ENCODE measurements at regions not wholly inside any gene's neighbourhood (a gene's known extent, or its start where the extent isn't known, plus 50 kb on each side); places are given as distances from the start of the nearest gene placed in this dataset.

DNA sequence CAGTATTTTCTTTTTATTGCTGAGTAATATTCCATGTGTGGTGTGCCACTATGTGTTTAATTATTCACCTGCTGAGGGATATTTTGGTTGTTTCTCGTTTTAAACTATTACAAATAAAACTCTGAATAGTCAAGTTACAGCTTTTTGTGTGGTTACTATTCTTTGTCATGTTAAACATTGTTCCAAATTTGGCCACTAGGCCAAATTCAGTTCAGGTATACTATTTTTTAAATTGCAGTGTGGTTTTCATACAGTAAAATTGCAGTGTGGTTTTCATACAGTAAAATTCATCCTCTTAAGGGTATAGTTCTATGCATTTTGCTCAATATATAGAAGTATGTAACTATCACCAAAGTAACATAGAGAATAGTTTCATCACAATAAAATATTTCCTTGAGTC lies 97.4 kb upstream of the FAM3C start:
- TF ChIP-seq, protein P1, sequence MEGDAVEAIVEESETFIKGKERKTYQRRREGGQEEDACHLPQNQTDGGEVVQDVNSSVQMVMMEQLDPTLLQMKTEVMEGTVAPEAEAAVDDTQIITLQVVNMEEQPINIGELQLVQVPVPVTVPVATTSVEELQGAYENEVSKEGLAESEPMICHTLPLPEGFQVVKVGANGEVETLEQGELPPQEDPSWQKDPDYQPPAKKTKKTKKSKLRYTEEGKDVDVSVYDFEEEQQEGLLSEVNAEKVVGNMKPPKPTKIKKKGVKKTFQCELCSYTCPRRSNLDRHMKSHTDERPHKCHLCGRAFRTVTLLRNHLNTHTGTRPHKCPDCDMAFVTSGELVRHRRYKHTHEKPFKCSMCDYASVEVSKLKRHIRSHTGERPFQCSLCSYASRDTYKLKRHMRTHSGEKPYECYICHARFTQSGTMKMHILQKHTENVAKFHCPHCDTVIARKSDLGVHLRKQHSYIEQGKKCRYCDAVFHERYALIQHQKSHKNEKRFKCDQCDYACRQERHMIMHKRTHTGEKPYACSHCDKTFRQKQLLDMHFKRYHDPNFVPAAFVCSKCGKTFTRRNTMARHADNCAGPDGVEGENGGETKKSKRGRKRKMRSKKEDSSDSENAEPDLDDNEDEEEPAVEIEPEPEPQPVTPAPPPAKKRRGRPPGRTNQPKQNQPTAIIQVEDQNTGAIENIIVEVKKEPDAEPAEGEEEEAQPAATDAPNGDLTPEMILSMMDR (IDR thresholded peaks at IDR 0.05; ENCODE audit: low read depth, low read length, missing control alignments) = no peak
- no peak for DNase-seq (ENCODE audit: low read depth)
- H3K4me3 ChIP-seq (ENCODE audit: low read depth, low read length) = no peak overlapping the region
- in situ Hi-C loops (cut with HindIII; ENCODE audit: low sequenced_read_pairs) = no loop called here

DNA sequence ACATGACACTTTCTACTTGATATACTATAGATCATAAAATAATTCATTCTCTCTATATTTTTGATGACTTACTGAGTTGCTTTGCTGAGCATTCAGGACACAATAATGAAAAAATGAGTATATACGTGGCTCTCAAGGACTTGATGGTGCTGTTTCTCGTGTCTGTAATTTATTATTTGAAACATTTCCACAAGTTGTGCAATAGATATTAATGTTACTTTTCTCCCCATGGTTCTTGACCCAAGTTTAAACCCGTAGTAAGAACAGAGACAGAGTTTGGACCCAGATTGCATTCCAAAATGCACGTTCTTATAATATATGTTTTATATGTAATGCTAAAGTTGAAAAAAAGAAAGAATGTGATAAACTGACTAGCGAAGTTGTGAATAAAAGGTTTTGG lies 94.2 kb upstream of the FAM3C start:
- no peak for DNase-seq (ENCODE audit: low read depth)
- H3K4me3 ChIP-seq (ENCODE audit: low read depth, low read length) = no peak overlapping the region
- in situ Hi-C loops (cut with HindIII; ENCODE audit: low sequenced_read_pairs) = no loop called here
- TF ChIP-seq, protein P1 (IDR thresholded peaks at IDR 0.05; ENCODE audit: low read depth, low read length, missing control alignments) = no peak

DNA sequence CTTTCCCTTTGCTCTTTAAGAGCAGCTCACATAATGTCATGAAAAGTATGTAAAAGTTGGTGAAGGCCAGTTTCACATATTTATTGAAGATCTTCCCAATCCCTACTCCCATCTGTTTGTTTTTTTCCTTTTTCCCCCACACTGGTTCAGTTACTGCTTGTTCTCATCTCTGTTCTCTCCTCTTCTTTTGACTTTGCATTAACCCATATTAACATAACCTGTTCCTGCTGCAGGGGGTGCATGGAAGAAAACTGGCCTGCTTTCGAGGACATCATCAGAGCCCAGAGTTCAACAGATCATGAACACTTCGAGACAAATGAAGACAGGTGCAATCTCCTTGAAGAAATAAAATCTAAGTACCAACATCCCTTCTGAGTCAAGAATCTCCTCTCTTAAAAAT lies 93.3 kb upstream of the FAM3C start:
- H3K4me3 ChIP-seq (ENCODE audit: low read depth, low read length) = no peak overlapping the region
- no peak for DNase-seq (ENCODE audit: low read depth)
- TF ChIP-seq, protein P1 (IDR thresholded peaks at IDR 0.05; ENCODE audit: low read depth, low read length, missing control alignments) = no peak
- in situ Hi-C loops (cut with HindIII; ENCODE audit: low sequenced_read_pairs) = no loop called here

DNA sequence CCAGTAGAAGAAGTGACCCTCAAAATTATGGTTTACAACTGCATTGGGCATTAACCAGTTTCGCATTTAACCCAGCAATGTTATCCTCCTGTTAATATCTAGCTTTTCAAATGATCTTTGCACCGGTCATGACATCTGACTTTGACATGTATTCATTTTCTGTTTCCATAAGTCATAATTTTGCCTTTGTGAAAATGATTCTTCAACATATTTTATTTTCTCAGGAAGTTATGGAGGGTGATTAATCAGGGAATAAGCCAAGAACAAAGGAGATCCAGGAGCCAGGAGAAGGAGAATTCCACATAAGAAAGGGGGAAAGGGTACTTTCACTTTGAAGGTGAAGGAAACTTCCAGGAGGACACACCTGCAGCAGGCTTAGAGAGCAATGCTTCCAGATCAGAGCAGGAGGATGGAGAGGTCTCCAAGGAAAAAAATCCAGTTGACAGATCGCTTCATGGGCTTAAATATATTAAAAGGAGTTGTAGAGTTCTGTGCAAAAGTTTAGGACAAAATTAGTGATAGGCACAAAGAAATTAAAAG lies 92.1 kb upstream of the FAM3C start:
- no peak overlapping the region for H3K4me3 ChIP-seq (ENCODE audit: low read depth, low read length)
- in situ Hi-C loops (cut with HindIII; ENCODE audit: low sequenced_read_pairs) = no loop called here
- DNase-seq (ENCODE audit: low read depth) = no peak
- TF ChIP-seq, protein P1 (IDR thresholded peaks at IDR 0.05; ENCODE audit: low read depth, low read length, missing control alignments) = no peak

DNA sequence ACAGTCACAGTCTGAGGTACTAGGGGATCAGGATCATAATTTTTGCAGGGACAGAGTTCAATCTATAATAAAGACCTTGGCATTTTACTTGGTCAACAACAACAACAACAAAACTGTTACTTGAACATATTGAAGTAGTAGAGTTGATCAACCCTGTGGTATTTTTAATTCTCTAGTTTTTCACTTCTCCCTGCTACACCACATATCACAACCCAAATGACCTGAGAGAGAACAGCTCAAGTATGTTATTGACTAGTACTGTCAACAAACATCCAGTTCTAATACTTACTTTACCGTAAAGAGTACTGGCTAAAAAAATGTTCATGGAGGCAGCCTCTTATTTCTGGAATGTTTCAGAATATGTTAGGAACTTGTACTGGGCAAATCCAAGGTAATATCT lies 90.5 kb upstream of the FAM3C start:
- in situ Hi-C loops (cut with HindIII; ENCODE audit: low sequenced_read_pairs) = no loop called here
- no peak for DNase-seq (ENCODE audit: low read depth)
- H3K4me3 ChIP-seq (ENCODE audit: low read depth, low read length) = no peak overlapping the region
- TF ChIP-seq, protein P1 (IDR thresholded peaks at IDR 0.05; ENCODE audit: low read depth, low read length, missing control alignments) = no peak

DNA sequence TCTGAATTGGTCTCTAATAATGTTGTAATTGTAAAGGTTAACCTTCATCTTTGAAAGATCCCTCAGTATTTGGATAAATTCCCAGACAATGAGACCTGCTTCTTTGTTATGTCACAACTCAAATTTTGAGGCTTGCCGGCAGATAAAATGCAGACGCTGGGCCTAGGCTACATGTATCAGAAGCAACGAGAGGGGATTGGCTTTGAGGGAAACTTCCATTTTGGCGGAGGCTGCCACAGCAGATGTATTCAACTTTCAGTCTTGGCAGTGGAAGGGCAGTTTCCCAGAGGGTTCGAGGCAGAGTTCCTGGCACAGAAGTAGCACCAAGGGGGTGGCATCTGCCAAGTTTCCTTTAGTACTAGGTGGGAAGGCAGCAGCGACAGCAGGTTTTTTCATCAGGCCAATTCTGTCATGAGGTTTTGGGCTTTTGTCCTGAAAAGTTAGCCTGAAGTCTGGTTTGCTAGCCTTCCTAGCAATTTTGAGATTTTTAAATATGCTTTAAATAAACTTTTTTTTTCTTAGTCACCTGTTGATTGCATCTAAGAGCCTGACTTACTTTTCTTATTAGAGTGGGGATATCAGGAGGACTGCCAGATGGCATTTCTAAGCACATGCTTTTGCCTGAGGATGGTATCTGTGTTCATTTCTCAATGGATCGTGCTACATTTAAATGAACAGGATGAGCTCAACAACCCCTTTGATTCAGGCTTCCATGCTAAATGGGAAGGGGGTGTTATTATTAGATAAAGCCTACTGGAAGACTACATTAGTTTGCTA lies 89.5 kb upstream of the FAM3C start:
- no peak overlapping the region for H3K4me3 ChIP-seq (ENCODE audit: low read depth, low read length)
- DNase-seq (ENCODE audit: low read depth) = no peak
- TF ChIP-seq, protein P1 (IDR thresholded peaks at IDR 0.05; ENCODE audit: low read depth, low read length, missing control alignments) = no peak
- in situ Hi-C loops (cut with HindIII; ENCODE audit: low sequenced_read_pairs) = no loop called here
